Panc1 (cell line): ENCODE measurements at regions not wholly inside any gene's neighbourhood (a gene's known extent, or its start where the extent isn't known, plus 50 kb on each side); places are given as distances from the start of the nearest gene placed in this dataset.

Source experiments
- ATAC-seq: fragments of 200-7000 bp; cut with Tn5 transposase; 2 replicates; pipeline ENCODE4 v1.9.1; 2020; ENCODE audit warnings: mild to moderate bottlenecking, moderate library complexity
- BruUV-seq: library from RNA; stranded (reverse); fragments of 400-500 nt; replicated peaks from 2 replicates; lab custom pipeline; 2021; lab: Mats Ljungman, UMichigan
- CTCF ChIA-PET: fragments of 300-600 bp; sonication (Branson Sonifier 250); formaldehyde crosslinking; loops from one replicate; lab custom pipeline; 2022; ENCODE audit warnings: antibody characterized with exemption; lab: Charles Lee
- POLR2A ChIA-PET: fragments of 300-600 bp; sonication (Branson Sonifier 250); formaldehyde crosslinking; loops from one replicate; lab custom pipeline; 2022; ENCODE audit warnings: antibody characterized with exemption; lab: Charles Lee
- DNase-seq: peaks from one replicate; pipeline ENCODE4 v3.0.0-alpha.2; 2010; ENCODE audit warnings: low read depth, low spot score
- H3K27ac ChIP-seq: 2 replicates; pipeline ENCODE4 v1.5.1; 2011; ENCODE audit warnings: mild to moderate bottlenecking, low read length, inconsistent platforms
- H3K27me3 ChIP-seq: fragments of 200-500 bp; sonication (Bioruptor generic); 2 replicates; pipeline ENCODE4 v1.6.0; 2014; ENCODE audit warnings: low read length, inconsistent platforms; ENCODE audit not compliant: control insufficient read depth, insufficient read depth
- H3K36me3 ChIP-seq: fragments of 200-500 bp; sonication (Bioruptor generic); 2 replicates; pipeline ENCODE4 v1.5.1; 2014; ENCODE audit warnings: inconsistent platforms, mild to moderate bottlenecking, low read length, moderate library complexity; ENCODE audit not compliant: control insufficient read depth, insufficient read depth
- H3K4me1 ChIP-seq: 2 replicates; pipeline ENCODE4 v1.5.1; 2011; ENCODE audit warnings: inconsistent platforms, mild to moderate bottlenecking, low read length, moderate library complexity; ENCODE audit not compliant: control insufficient read depth, insufficient read depth
- H3K4me3 ChIP-seq, 2 experiments: 2 replicates each; pipeline ENCODE4 v1.5.1; 2011 to 2012; ENCODE audit warnings: low read depth in 2 of 2, low read length in 2 of 2, mild to moderate bottlenecking in 2 of 2, inconsistent platforms in 1 of 2, moderate library complexity in 1 of 2
- H3K9me3 ChIP-seq: fragments of 200-500 bp; sonication (Bioruptor generic); 2 replicates; pipeline ENCODE4 v1.5.1; 2014; ENCODE audit warnings: low read depth, mild to moderate bottlenecking, inconsistent platforms, low read length, moderate library complexity; ENCODE audit not compliant: control insufficient read depth, insufficient read depth
- CTCF ChIP-seq: fragments of 450-650 bp; IDR thresholded peaks from 2 replicates; pipeline ENCODE4 v1.5.1; 2017; ENCODE audit warnings: mild to moderate bottlenecking
- POLR2AphosphoS5 ChIP-seq: IDR thresholded peaks from 2 replicates; pipeline ENCODE4 v1.6.1; 2012; ENCODE audit warnings: mild to moderate bottlenecking, low read depth, low read length, moderate library complexity
- SIN3A ChIP-seq: IDR thresholded peaks from 2 replicates; pipeline ENCODE4 v1.6.1; 2012; ENCODE audit warnings: low read depth, mild to moderate bottlenecking, low read length, moderate library complexity, borderline replicate concordance; ENCODE audit not compliant: insufficient read depth
- TCF7L2 ChIP-seq: IDR thresholded peaks from 2 replicates; pipeline ENCODE4 v1.6.1; 2011; ENCODE audit warnings: mild to moderate bottlenecking, low read depth, low read length, inconsistent platforms
- in situ Hi-C: cut with HindIII; loops from 2 replicates; pipeline ENCODE4 v1.10.0; 2016; ENCODE audit warnings: low sequenced_read_pairs, low pct_unique_long_range_greater_than_20kb
- intact Hi-C: fragments of 100-400 bp; cut with micrococcal nuclease; formaldehyde crosslinking; loops from one replicate; pipeline ENCODE4 v1.10.0; 2022; ENCODE audit not compliant: unreplicated experiment
- TF ChIP-seq, protein P1 (sequence below), 2 experiments: IDR thresholded peaks; 2 replicates each; pipeline ENCODE4 v1.6.1; 2011 to 2012; ENCODE audit warnings: low read depth in 2 of 2, control low read depth in 1 of 2, low read length in 1 of 2, mild to moderate bottlenecking in 1 of 2, moderate library complexity in 1 of 2; ENCODE audit not compliant: insufficient read depth in 1 of 2

GRCh38 chr18:22513721-22514481 is 96.2 kb upstream of the CTAGE1 start:
- ATAC-seq (no peak), DNase-seq (no peak)
- Histone ChIP-seq H3K27ac (no peak overlapping the region), H3K4me3 (no peak overlapping the region), H3K4me1 (no peaks in the 10 kb centered on the region), H3K36me3 (no peaks in the 10 kb centered on the region), H3K27me3 (no peaks in the 10 kb centered on the region), H3K9me3 (no peaks in the 10 kb centered on the region)
- intact Hi-C loops, result no loop called here
- POLR2A ChIA-PET, result no interaction called here
- CTCF ChIA-PET, result no interaction called here
- TF ChIP-seq, protein P1, sequence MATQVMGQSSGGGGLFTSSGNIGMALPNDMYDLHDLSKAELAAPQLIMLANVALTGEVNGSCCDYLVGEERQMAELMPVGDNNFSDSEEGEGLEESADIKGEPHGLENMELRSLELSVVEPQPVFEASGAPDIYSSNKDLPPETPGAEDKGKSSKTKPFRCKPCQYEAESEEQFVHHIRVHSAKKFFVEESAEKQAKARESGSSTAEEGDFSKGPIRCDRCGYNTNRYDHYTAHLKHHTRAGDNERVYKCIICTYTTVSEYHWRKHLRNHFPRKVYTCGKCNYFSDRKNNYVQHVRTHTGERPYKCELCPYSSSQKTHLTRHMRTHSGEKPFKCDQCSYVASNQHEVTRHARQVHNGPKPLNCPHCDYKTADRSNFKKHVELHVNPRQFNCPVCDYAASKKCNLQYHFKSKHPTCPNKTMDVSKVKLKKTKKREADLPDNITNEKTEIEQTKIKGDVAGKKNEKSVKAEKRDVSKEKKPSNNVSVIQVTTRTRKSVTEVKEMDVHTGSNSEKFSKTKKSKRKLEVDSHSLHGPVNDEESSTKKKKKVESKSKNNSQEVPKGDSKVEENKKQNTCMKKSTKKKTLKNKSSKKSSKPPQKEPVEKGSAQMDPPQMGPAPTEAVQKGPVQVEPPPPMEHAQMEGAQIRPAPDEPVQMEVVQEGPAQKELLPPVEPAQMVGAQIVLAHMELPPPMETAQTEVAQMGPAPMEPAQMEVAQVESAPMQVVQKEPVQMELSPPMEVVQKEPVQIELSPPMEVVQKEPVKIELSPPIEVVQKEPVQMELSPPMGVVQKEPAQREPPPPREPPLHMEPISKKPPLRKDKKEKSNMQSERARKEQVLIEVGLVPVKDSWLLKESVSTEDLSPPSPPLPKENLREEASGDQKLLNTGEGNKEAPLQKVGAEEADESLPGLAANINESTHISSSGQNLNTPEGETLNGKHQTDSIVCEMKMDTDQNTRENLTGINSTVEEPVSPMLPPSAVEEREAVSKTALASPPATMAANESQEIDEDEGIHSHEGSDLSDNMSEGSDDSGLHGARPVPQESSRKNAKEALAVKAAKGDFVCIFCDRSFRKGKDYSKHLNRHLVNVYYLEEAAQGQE (IDR thresholded peaks at IDR 0.05; ENCODE audit: insufficient read depth in 1 of 2, low read depth in 2 of 2, low read length in 1 of 2), result no peak
- TF ChIP-seq CTCF, result no peak
- TF ChIP-seq POLR2AphosphoS5, result no peak
- no TSS peak for BruUV-seq
- in situ Hi-C loops, result no loop called here

- Histone ChIP-seq H3K27ac (no peak overlapping the region), H3K27me3 (no peaks in the 10 kb centered on the region), H3K4me1 (no peaks in the 10 kb centered on the region), H3K36me3 (no peaks in the 10 kb centered on the region), H3K4me3 (no peak overlapping the region), H3K9me3 (no peaks in the 10 kb centered on the region)
- in situ Hi-C loops, result no loop called here
- ChIA-PET POLR2A (no interaction called here), CTCF (no interaction called here)
- no peak for ATAC-seq
- no TSS peak for BruUV-seq
- intact Hi-C loops, result no loop called here
- TF ChIP-seq CTCF (no peak), SIN3A (no peak), POLR2AphosphoS5 (no peak), TCF7L2 (no peak)
- TF ChIP-seq, protein P1 (IDR thresholded peaks at IDR 0.05; ENCODE audit: insufficient read depth in 1 of 2, low read depth in 2 of 2, low read length in 1 of 2), result no peak
- DNase-seq, result no peak
Measured at GRCh38 chr18:22514655-22515054, 96.9 kb upstream of the CTAGE1 start.
